ENCODE measurements at regions not wholly inside any gene's neighbourhood (a gene's known extent, or its start where the extent isn't known, plus 50 kb on each side); places are given as distances from the start of the nearest gene placed in this dataset.
A peak's percentile ranks its signal among the peaks of the same experiment; 100 is the strongest.

- no peak for DNase-seq (ENCODE audit: extremely low read depth, insufficient read length)
- Histone ChIP-seq H3K36me3 (ENCODE audit: control insufficient read depth, insufficient read depth, low read length) (no peaks in the 10 kb centered on the region), H3K27me3 (replicated peaks; ENCODE audit: control insufficient read depth, insufficient read depth, low read length) (no peaks in the 10 kb centered on the region), H3K4me3 (replicated peaks; ENCODE audit: low read depth, low read length) (no peak overlapping the region)
- TF ChIP-seq, protein P1, sequence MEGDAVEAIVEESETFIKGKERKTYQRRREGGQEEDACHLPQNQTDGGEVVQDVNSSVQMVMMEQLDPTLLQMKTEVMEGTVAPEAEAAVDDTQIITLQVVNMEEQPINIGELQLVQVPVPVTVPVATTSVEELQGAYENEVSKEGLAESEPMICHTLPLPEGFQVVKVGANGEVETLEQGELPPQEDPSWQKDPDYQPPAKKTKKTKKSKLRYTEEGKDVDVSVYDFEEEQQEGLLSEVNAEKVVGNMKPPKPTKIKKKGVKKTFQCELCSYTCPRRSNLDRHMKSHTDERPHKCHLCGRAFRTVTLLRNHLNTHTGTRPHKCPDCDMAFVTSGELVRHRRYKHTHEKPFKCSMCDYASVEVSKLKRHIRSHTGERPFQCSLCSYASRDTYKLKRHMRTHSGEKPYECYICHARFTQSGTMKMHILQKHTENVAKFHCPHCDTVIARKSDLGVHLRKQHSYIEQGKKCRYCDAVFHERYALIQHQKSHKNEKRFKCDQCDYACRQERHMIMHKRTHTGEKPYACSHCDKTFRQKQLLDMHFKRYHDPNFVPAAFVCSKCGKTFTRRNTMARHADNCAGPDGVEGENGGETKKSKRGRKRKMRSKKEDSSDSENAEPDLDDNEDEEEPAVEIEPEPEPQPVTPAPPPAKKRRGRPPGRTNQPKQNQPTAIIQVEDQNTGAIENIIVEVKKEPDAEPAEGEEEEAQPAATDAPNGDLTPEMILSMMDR (IDR thresholded peaks at IDR 0.05; ENCODE audit: insufficient read depth, low read length, poor library complexity, severe bottlenecking): no peak
These were observed 163.2 kb downstream of the NSUN3 start for GRCh38 chr3:94226078-94226477.

GRCh38 chr3:94232921-94233320, 170.1 kb downstream of the NSUN3 start:
- H3K27me3 ChIP-seq (replicated peaks; ENCODE audit: control insufficient read depth, insufficient read depth, low read length): no peaks in the 10 kb centered on the region
- no peaks in the 10 kb centered on the region for H3K36me3 ChIP-seq (ENCODE audit: control insufficient read depth, insufficient read depth, low read length)
- no peak overlapping the region for H3K4me3 ChIP-seq (replicated peaks; ENCODE audit: low read depth, low read length)
- no peak for DNase-seq (ENCODE audit: extremely low read depth, insufficient read length)
- TF ChIP-seq, protein P1 (IDR thresholded peaks at IDR 0.05; ENCODE audit: insufficient read depth, low read length, poor library complexity, severe bottlenecking): no peak

GRCh38 chr3:94234177-94234788, 171.4 kb downstream of the NSUN3 start:
- H3K4me3 ChIP-seq (replicated peaks; ENCODE audit: low read depth, low read length): no peak overlapping the region
- H3K27me3 ChIP-seq (replicated peaks; ENCODE audit: control insufficient read depth, insufficient read depth, low read length): no peaks in the 10 kb centered on the region
- no peaks in the 10 kb centered on the region for H3K36me3 ChIP-seq (ENCODE audit: control insufficient read depth, insufficient read depth, low read length)
- TF ChIP-seq, protein P1 (IDR thresholded peaks at IDR 0.05; ENCODE audit: insufficient read depth, low read length, poor library complexity, severe bottlenecking): peak; percentile 71
- DNase-seq (ENCODE audit: extremely low read depth, insufficient read length): no peak

DNA sequence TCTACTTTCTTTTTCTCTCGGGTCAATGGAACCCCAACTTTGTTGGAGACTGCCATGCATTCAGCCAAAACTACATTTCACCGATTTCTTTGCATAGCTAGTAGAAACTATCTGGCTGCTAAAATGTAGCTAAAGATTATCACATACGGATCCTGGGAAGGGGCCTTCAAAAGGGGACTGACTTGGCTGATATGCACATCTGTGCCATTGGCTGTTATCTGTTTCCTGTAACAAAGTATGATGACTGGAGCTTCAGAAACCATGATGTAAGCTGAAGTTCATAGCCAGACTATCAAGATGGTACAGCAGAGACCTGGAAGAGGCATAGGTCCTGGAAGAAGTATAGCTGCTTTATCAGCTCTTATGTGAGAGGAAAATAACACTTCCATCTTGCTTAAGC, 179.1 kb downstream of the NSUN3 start:
- DNase-seq (ENCODE audit: extremely low read depth, insufficient read length): no peak
- TF ChIP-seq, protein P1 (IDR thresholded peaks at IDR 0.05; ENCODE audit: insufficient read depth, low read length, poor library complexity, severe bottlenecking): no peak
- Histone ChIP-seq H3K4me3 (replicated peaks; ENCODE audit: low read depth, low read length) (no peak overlapping the region), H3K27me3 (replicated peaks; ENCODE audit: control insufficient read depth, insufficient read depth, low read length) (no peaks in the 10 kb centered on the region), H3K36me3 (ENCODE audit: control insufficient read depth, insufficient read depth, low read length) (no peaks in the 10 kb centered on the region)

GRCh38 chr3:94246171-94246570, 183.3 kb downstream of the NSUN3 start:
- H3K36me3 ChIP-seq (ENCODE audit: control insufficient read depth, insufficient read depth, low read length): no peaks in the 10 kb centered on the region

More at GRCh38 chr3:94246171-94246570, 183.3 kb downstream of the NSUN3 start:
- H3K4me3 ChIP-seq (replicated peaks; ENCODE audit: low read depth, low read length): no peak overlapping the region
- TF ChIP-seq, protein P1 (IDR thresholded peaks at IDR 0.05; ENCODE audit: insufficient read depth, low read length, poor library complexity, severe bottlenecking): no peak
- DNase-seq (ENCODE audit: extremely low read depth, insufficient read length): no peak
- H3K27me3 ChIP-seq (replicated peaks; ENCODE audit: control insufficient read depth, insufficient read depth, low read length): no peaks in the 10 kb centered on the region
